ENCODE measurements at regions not wholly inside any gene's neighbourhood (a gene's known extent, or its start where the extent isn't known, plus 50 kb on each side); places are given as distances from the start of the nearest gene placed in this dataset.

DNA sequence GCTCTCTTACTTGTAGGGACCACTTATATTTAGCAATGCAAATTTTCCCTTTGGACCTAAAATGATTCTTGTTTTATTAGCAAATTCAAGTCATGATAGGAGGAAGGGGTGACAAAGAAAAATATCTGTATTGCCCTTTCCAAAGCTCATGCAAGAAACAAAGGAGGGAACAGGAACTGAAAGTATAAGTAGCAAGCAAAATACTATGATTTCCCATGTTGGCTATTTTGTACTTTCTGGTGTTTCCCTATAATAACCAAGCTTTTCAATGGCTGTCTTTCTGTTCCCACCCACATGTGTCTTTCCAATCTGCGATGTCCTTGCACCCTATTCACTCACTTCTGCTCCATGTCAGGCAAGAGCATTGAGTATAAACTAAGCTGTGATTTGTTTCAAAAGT lies 279.7 kb downstream of the RNF144A start:
- H3K9ac ChIP-seq = no peak overlapping the region
- no peak for TF ChIP-seq Cebpa-rat (IDR thresholded peaks at IDR 0.05)
- peaks cover 0 to 4% (median 0%) of the 10 kb centered on the region in 11 experiments; a peak in 1 of 22 replicates for H3K9me3 ChIP-seq (replicated peaks in 1 of 11)
- H3K4me2 ChIP-seq = peak overlapping the region in 2 of 11 experiments; percentile 16 to 34; a peak in 2 of 22 replicates
- H3K36me3 ChIP-seq = no peaks in the 10 kb centered on the region
- no peak overlapping the region for H3K27ac ChIP-seq
- H3K4me1 ChIP-seq = peaks cover 0 to 12% (median 0%) of the 10 kb centered on the region in 10 experiments; a peak in 5 of 20 replicates
- no peaks in the 10 kb centered on the region for H3K27me3 ChIP-seq
- no peaks in the 10 kb centered on the region for H4K20me1 ChIP-seq
- H3K4me3 ChIP-seq = no peak overlapping the region

DNA sequence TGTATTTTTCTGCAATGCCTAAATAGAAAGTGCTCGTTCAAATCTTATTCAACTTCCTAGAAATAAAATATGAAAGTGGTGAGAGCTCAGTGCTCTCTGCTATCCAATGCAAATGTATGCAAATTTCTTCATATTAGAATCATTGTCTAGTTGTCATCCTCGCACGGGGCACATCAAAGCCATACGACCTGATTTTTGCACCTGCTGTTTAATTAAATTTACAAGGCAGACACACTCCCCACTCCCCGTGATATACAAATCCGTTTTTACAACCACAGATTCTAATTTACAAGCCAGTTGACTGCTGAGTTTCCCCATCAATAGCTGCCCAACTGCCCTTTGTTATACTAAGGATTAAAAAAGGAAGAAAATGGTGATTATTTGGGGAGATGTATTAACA lies 284.6 kb downstream of the RNF144A start:
- Histone ChIP-seq H3K9ac (no peak overlapping the region), H3K4me3 (no peak overlapping the region), H3K27ac (no peak overlapping the region), H3K27me3 (no peaks in the 10 kb centered on the region), H3K4me2 (no peak overlapping the region), H4K20me1 (no peaks in the 10 kb centered on the region), H3K4me1 (peaks cover 0 to 7% (median 0%) of the 10 kb centered on the region in 10 experiments; a peak in 5 of 20 replicates), H3K36me3 (no peaks in the 10 kb centered on the region), H3K9me3 (replicated peaks in 1 of 11) (no peaks in the 10 kb centered on the region)
- no peak for TF ChIP-seq Cebpa-rat (IDR thresholded peaks at IDR 0.05)

DNA sequence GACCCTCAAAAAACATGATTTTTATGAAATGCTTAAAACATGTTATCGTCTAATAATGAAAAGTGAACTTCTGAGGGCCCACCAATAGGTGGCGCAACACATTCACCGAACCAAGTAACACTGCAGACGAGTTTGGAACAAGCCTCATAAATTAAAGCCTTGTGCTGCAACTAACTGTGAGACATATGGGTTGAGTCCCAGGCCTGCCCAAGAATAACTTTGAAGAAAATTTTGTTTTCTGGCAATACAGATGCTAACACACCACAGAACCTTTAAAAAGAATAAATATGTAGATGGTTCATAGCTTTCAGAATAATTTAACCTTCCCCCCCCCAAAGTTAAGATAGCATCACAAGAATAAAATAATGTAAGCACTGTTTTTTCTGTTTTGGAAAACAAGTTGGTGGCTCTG lies 285.9 kb downstream of the RNF144A start:
- H3K9ac ChIP-seq = no peak overlapping the region
- no peaks in the 10 kb centered on the region for H4K20me1 ChIP-seq
- no peaks in the 10 kb centered on the region for H3K9me3 ChIP-seq (replicated peaks in 1 of 11)
- no peak overlapping the region for H3K4me3 ChIP-seq
- no peaks in the 10 kb centered on the region for H3K27me3 ChIP-seq
- no peak for TF ChIP-seq Cebpa-rat (IDR thresholded peaks at IDR 0.05)
- no peaks in the 10 kb centered on the region for H3K36me3 ChIP-seq
- H3K4me1 ChIP-seq = no peaks in the 10 kb centered on the region
- H3K27ac ChIP-seq = no peak overlapping the region
- H3K4me2 ChIP-seq = no peak overlapping the region

DNA sequence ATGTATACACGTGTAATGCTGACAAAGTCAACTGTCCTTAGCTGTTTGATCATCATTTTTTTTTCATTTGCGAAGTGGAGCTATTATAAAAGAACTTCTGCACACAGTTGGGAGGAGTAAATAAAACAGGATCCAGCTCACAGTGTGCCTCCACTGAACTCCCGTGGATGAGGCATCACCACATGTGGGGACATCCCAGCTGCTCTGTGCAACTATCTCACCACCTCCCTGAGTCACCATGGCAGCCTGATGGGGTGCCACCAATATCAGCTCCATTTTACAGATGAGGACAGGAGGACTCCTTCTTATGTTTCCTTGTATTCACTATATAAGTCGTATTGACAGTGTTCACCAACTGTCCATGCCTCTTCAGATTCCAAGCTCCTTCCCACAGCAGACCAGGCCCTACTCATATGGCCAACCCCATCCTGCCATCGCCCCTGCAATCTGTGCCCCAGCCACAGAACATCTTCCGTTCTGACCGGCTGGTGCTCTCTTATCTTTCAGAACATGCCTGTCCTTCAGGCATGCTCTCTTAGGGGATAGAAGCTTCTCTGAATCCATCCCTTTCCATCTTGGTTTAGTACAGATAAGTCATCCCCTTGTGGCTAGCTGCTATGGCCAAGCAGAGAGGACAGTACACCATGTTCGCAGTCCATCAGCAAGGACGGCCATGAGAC lies 288.1 kb downstream of the RNF144A start:
- Histone ChIP-seq H3K4me3 (no peak overlapping the region), H4K20me1 (no peaks in the 10 kb centered on the region), H3K4me2 (no peak overlapping the region), H3K9ac (no peak overlapping the region), H3K36me3 (no peaks in the 10 kb centered on the region), H3K4me1 (no peaks in the 10 kb centered on the region), H3K27ac (no peak overlapping the region), H3K27me3 (no peaks in the 10 kb centered on the region), H3K9me3 (replicated peaks in 1 of 11) (no peaks in the 10 kb centered on the region)
- no peak for TF ChIP-seq Cebpa-rat (IDR thresholded peaks at IDR 0.05)

DNA sequence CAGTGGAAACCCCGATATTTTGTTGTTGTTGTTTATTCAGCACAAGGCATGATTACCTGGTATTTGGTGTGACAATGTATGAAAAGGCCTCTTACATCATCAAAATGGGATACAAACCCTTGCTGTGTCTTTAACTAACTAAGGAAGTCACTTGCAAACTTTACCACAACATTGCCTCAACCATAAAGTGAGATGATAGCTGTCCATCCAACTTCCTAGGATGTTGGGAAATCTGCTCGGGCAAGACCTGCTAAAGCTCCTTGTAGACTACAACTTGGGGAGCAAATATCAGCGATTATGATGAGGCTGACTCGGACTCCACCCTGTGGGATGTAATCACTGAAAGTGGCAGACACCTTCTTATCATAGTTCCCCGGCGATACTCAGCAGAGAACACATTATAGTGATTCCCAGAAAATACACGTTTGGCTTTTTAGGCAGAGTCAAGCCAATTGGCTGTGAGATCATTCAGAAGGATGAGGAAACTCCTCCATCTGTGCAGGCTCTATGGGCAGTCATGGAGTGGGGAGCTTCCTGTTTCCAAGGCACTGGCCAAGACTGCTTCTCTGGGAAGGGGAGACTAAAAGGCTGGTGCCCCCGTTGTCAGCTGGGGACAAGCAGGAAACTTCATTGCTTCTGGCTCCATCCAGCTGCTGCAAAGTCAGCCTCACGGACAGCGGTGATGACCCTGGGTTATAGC lies 289.0 kb downstream of the RNF144A start:
- TF ChIP-seq Cebpa-rat (IDR thresholded peaks at IDR 0.05) = no peak
- Histone ChIP-seq H3K9ac (no peak overlapping the region), H3K4me2 (no peak overlapping the region), H3K4me3 (no peak overlapping the region), H3K27me3 (no peaks in the 10 kb centered on the region), H3K9me3 (replicated peaks in 1 of 11) (no peaks in the 10 kb centered on the region), H4K20me1 (no peaks in the 10 kb centered on the region), H3K27ac (no peak overlapping the region), H3K36me3 (no peaks in the 10 kb centered on the region), H3K4me1 (no peaks in the 10 kb centered on the region)

DNA sequence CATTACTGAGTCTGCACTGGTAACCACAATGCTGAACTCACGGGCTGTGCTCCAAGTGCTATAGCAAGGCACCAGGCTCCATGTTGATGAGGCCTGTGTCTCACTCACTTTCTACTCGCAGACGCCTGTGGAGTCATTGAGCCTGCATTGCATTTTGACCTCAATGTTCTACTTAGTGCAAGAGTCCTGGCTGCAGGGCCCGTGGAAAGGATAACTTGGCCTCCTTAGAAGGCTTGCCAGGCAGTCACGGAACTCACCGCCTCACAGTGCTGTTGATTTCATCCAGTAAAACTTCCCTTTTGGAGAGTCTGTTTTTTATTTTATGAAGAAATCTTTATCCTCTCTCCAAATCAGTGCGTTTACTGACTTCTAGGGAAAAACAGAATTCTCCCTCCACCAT lies 290.4 kb downstream of the RNF144A start:
- Histone ChIP-seq H3K27ac (no peak overlapping the region), H3K4me2 (no peak overlapping the region), H3K9ac (no peak overlapping the region), H3K27me3 (no peaks in the 10 kb centered on the region), H4K20me1 (no peaks in the 10 kb centered on the region), H3K4me1 (no peaks in the 10 kb centered on the region), H3K4me3 (no peak overlapping the region), H3K9me3 (replicated peaks in 1 of 11) (no peaks in the 10 kb centered on the region), H3K36me3 (no peaks in the 10 kb centered on the region)
- no peak for TF ChIP-seq Cebpa-rat (IDR thresholded peaks at IDR 0.05)

DNA sequence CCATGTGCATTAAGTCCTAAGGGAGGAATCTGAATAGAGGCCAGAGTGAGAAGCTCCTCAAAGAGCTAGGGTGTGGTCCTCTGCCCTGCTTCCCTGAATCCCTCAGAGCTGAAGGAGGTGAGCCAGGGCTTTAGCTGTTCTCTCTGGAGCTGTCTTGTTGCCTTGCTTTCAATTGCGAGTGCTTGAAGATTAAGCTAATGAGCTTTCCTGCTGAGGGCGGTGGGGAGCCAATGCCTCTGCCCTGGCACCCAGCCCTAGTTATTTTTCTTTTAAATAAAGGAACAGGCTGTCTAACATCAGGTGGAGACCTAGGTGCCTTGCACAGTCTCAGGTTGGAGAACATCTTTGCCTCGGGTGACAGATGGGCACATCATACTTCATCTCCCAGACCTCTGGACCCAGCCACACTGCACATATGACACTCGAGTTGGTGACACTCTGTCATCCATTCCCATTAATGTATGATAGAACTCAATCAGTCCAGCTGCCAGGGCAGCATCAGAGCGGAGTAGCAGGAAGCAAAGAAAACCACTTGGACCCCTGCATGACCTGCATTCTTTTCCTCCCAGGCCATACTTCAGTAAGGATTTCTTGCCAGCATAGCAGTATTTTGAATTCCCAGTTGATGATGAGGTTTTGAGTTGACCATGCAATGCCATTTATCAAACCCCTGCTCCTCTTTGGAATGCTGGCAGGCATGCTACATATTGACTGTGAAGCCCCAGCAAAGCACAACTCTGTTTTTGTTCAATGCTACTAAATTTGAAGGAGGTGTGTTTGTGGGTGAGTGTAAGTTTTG lies 292.7 kb downstream of the RNF144A start:
- H3K27ac ChIP-seq = no peak overlapping the region
- H3K36me3 ChIP-seq = no peaks in the 10 kb centered on the region
- H3K9ac ChIP-seq = no peak overlapping the region
- H3K4me3 ChIP-seq = no peak overlapping the region
- no peak overlapping the region for H3K4me2 ChIP-seq
- no peaks in the 10 kb centered on the region for H4K20me1 ChIP-seq
- no peaks in the 10 kb centered on the region for H3K27me3 ChIP-seq
- TF ChIP-seq Cebpa-rat (IDR thresholded peaks at IDR 0.05) = no peak
- H3K4me1 ChIP-seq = no peaks in the 10 kb centered on the region
- no peaks in the 10 kb centered on the region for H3K9me3 ChIP-seq (replicated peaks in 1 of 11)

DNA sequence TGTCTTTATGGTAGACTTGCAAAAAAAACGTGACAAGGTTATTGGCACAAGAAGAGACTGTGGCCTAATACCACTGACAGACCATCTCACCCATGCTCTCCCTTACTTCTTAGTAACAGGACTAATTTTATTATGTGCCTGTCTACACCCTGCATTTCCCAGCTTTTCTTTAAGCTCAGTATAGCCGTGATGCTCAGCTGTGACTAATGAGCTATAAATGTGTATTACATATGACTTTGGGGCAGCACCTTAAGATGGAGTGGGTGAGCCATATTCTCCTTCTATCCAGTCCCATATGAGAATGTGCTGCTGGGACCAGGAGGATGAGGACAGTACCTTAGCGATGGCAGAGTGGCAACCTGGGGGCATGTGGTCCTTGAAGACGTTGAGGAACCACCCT lies 293.5 kb downstream of the RNF144A start:
- Histone ChIP-seq H3K9ac (no peak overlapping the region), H3K9me3 (replicated peaks in 1 of 11) (no peaks in the 10 kb centered on the region), H4K20me1 (no peaks in the 10 kb centered on the region), H3K4me2 (no peak overlapping the region), H3K27ac (no peak overlapping the region), H3K4me1 (no peaks in the 10 kb centered on the region), H3K36me3 (no peaks in the 10 kb centered on the region), H3K27me3 (no peaks in the 10 kb centered on the region), H3K4me3 (no peak overlapping the region)
- no peak for TF ChIP-seq Cebpa-rat (IDR thresholded peaks at IDR 0.05)

DNA sequence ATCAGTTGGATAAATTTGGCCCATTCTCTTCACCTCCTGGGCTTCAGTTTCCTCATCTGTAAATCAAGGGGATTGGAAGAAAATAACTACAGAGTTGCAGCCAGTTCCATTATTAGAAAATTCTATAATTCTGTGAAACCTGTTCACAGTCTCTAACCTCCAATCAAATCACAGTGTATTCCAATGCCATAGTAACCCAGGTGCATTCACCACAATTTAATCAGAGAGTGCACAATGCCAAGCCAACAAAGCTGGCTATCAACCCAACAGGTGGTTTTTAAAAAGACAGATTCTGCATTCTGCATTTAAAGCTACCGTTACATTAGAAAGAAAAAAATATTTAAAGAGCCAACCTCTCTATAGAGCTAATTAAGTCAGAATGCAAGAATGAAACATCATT lies 308.6 kb downstream of the RNF144A start:
- H3K27ac ChIP-seq = no peak overlapping the region

More for the DNA sequence above, 308.6 kb downstream of the RNF144A start:
- Histone ChIP-seq H3K4me1 (no peaks in the 10 kb centered on the region), H3K9ac (no peak overlapping the region), H3K9me3 (replicated peaks in 1 of 11) (peaks cover 0 to 9% (median 6%) of the 10 kb centered on the region in 11 experiments; a peak in 6 of 22 replicates), H4K20me1 (no peaks in the 10 kb centered on the region), H3K4me2 (no peak overlapping the region), H3K36me3 (no peaks in the 10 kb centered on the region), H3K27me3 (no peaks in the 10 kb centered on the region), H3K4me3 (no peak overlapping the region)
- TF ChIP-seq Cebpa-rat (IDR thresholded peaks at IDR 0.05) = no peak

Data from BLaER1 treated with 17β-estradiol and CSF1 and Interleukin-3, amounts not matched to agents 10 nM and 100 nM (cell line).